ENCODE measurements at regions not wholly inside any gene's neighbourhood (a gene's known extent, or its start where the extent isn't known, plus 50 kb on each side); places are given as distances from the start of the nearest gene placed in this dataset.
A peak's percentile ranks its signal among the peaks of the same experiment; 100 is the strongest.
"Not testable (repeated sequence)": the region's sequence is repeated elsewhere in the genome, so short reads cannot be mapped to it uniquely, and the experiment has no call there.

- DNase-seq (ENCODE audit: low spot score) = not testable (repeated sequence)
Measured at GRCh38 chr6:3672339-3672738, 79.2 kb downstream of the PXDC1 start.

GRCh38 chr6:3671382-3671781, 80.1 kb downstream of the PXDC1 start:
- no peak for DNase-seq (ENCODE audit: low spot score)

GRCh38 chr6:3670356-3670755, 81.2 kb downstream of the PXDC1 start:
- DNase-seq (ENCODE audit: low spot score) = no peak

- DNase-seq (ENCODE audit: low spot score) = no peak
Measured at GRCh38 chr6:3669916-3670315, 81.6 kb downstream of the PXDC1 start.

- DNase-seq (ENCODE audit: low spot score) = no peak
Measured at GRCh38 chr6:3665608-3666007, 85.9 kb downstream of the PXDC1 start.

- no peak for DNase-seq (ENCODE audit: low spot score)
Measured at GRCh38 chr6:3664625-3665041, 86.9 kb downstream of the PXDC1 start.

GRCh38 chr6:3663811-3664210, 87.7 kb downstream of the PXDC1 start:
- no peak for DNase-seq (ENCODE audit: low spot score)

- DNase-seq (ENCODE audit: low spot score) = no peak
Measured at GRCh38 chr6:3663081-3663480, 88.4 kb downstream of the PXDC1 start.

- DNase-seq (ENCODE audit: low spot score) = no peak
Measured at GRCh38 chr6:3661390-3661789, 90.1 kb downstream of the PXDC1 start.

GRCh38 chr6:3660473-3660872, 91.0 kb downstream of the PXDC1 start:
- DNase-seq (ENCODE audit: low spot score) = no peak

GRCh38 chr6:3659748-3660147, 91.8 kb downstream of the PXDC1 start:
- no peak for DNase-seq (ENCODE audit: low spot score)

GRCh38 chr6:3656076-3656475, 95.4 kb downstream of the PXDC1 start:
- DNase-seq (ENCODE audit: low spot score) = no peak

- DNase-seq (ENCODE audit: low spot score) = no peak
Measured at GRCh38 chr6:3654898-3655297, 96.6 kb downstream of the PXDC1 start.

GRCh38 chr6:3654436-3654835, 97.1 kb downstream of the PXDC1 start:
- no peak for DNase-seq (ENCODE audit: low spot score)

GRCh38 chr6:3653528-3654070, 97.9 kb downstream of the PXDC1 start:
- DNase-seq (ENCODE audit: low spot score) = no peak

- no peak for DNase-seq (ENCODE audit: low spot score)
Measured at GRCh38 chr6:3651698-3652229, 99.7 kb downstream of the PXDC1 start.

- no peak for DNase-seq (ENCODE audit: low spot score)
Measured at GRCh38 chr6:3650959-3651697, 100.4 kb downstream of the PXDC1 start.

GRCh38 chr6:3650076-3650958, 101.2 kb downstream of the PXDC1 start:
- DNase-seq (ENCODE audit: low spot score) = no peak

- no peak for DNase-seq (ENCODE audit: low spot score)
Measured at GRCh38 chr6:3648724-3649123, 102.8 kb downstream of the PXDC1 start.

- DNase-seq (ENCODE audit: low spot score) = peak; percentile 29
Measured at GRCh38 chr6:3646616-3647362, 104.7 kb downstream of the PXDC1 start.

- no peak for DNase-seq (ENCODE audit: low spot score)
Measured at GRCh38 chr6:3644739-3645012, 106.8 kb downstream of the PXDC1 start.
